Loucy (cell line): ENCODE measurements at regions not wholly inside any gene's neighbourhood (a gene's known extent, or its start where the extent isn't known, plus 50 kb on each side); places are given as distances from the start of the nearest gene placed in this dataset.

Experiments
- H2AFZ ChIP-seq: fragments of 200-600 bp; sonication (generic); 2 replicates; pipeline ENCODE4 v1.6.0; 2016; ENCODE audit warnings: antibody characterized with exemption, mild to moderate bottlenecking, low read length, moderate library complexity
- H3F3A ChIP-seq: fragments of 200-600 bp; 2 replicates; pipeline ENCODE4 v1.6.0; 2016; ENCODE audit warnings: antibody characterized with exemption, low read depth, mild to moderate bottlenecking
- H3K27me3 ChIP-seq: fragments of 200-600 bp; sonication (generic); 2 replicates; pipeline ENCODE4 v1.6.1; 2014; ENCODE audit warnings: low read length, mild to moderate bottlenecking; ENCODE audit not compliant: insufficient read depth, poor library complexity, severe bottlenecking
- H3K36me3 ChIP-seq: fragments of 200-600 bp; sonication (generic); 2 replicates; pipeline ENCODE4 v1.6.1; 2016; ENCODE audit warnings: low read length; ENCODE audit not compliant: insufficient read depth
- H3K4me1 ChIP-seq: fragments of 200-600 bp; sonication (generic); 2 replicates; pipeline ENCODE4 v1.5.1; 2014; ENCODE audit warnings: low read length, mild to moderate bottlenecking; ENCODE audit not compliant: insufficient read depth, poor library complexity, severe bottlenecking
- H3K4me2 ChIP-seq: fragments of 200-600 bp; sonication (generic); 2 replicates; pipeline ENCODE4 v1.6.0; 2014; ENCODE audit warnings: antibody characterized with exemption, low read length, low read depth, mild to moderate bottlenecking; ENCODE audit not compliant: poor library complexity, severe bottlenecking
- H3K4me3 ChIP-seq: fragments of 200-600 bp; sonication (generic); 2 replicates; pipeline ENCODE4 v1.5.1; 2014; ENCODE audit warnings: low read length, mild to moderate bottlenecking, mixed read lengths; ENCODE audit not compliant: poor library complexity, severe bottlenecking
- H3K79me2 ChIP-seq: fragments of 200-600 bp; sonication (generic); 2 replicates; pipeline ENCODE4 v1.6.1; 2014; ENCODE audit warnings: low read length; ENCODE audit not compliant: insufficient read depth
- H3K9ac ChIP-seq: fragments of 200-600 bp; sonication (generic); 2 replicates; pipeline ENCODE4 v1.6.0; 2014; ENCODE audit warnings: mild to moderate bottlenecking, low read depth, low read length, moderate library complexity; ENCODE audit not compliant: poor library complexity, severe bottlenecking
- H3K9me2 ChIP-seq: fragments of 200-600 bp; sonication (generic); replicated peaks from 2 replicates; pipeline ENCODE4 v1.6.1; 2016; ENCODE audit warnings: low read depth, low read length, mixed read lengths
- H3K9me3 ChIP-seq: fragments of 200-600 bp; sonication (generic); 2 replicates; pipeline ENCODE4 v1.6.1; 2014; ENCODE audit warnings: mild to moderate bottlenecking, antibody characterized with exemption, low read length, low read depth; ENCODE audit not compliant: insufficient read depth
- H4K20me1 ChIP-seq: fragments of 200-600 bp; sonication (generic); 2 replicates; pipeline ENCODE4 v1.6.0; 2014; ENCODE audit warnings: antibody characterized with exemption, low read length, mild to moderate bottlenecking; ENCODE audit not compliant: insufficient read depth, poor library complexity, severe bottlenecking
- EZH2phosphoT487 ChIP-seq: fragments of 200-600 bp; IDR thresholded peaks from 2 replicates; pipeline ENCODE4 v1.6.1; 2018; ENCODE audit warnings: antibody characterized with exemption, mild to moderate bottlenecking, moderate library complexity, borderline replicate concordance
- TF ChIP-seq, protein P1 (sequence below): fragments of 200-600 bp; sonication (generic); conservative IDR thresholded peaks from 2 replicates; pipeline ENCODE4 v1.5.1; 2014; ENCODE audit warnings: mild to moderate bottlenecking, antibody characterized with exemption, low read length

- H4K20me1 ChIP-seq: no peaks in the 10 kb centered on the region
- no peak overlapping the region for H3K4me2 ChIP-seq
- H3K9me2 ChIP-seq: no peaks in the 10 kb centered on the region
- H3K4me3 ChIP-seq: no peak overlapping the region
- no peaks in the 10 kb centered on the region for H3K27me3 ChIP-seq
- H2AFZ ChIP-seq: no peak overlapping the region
- no peaks in the 10 kb centered on the region for H3F3A ChIP-seq
- H3K36me3 ChIP-seq: no peaks in the 10 kb centered on the region
- H3K9me3 ChIP-seq: no peaks in the 10 kb centered on the region
- no peak overlapping the region for H3K9ac ChIP-seq
- TF ChIP-seq, protein P1, sequence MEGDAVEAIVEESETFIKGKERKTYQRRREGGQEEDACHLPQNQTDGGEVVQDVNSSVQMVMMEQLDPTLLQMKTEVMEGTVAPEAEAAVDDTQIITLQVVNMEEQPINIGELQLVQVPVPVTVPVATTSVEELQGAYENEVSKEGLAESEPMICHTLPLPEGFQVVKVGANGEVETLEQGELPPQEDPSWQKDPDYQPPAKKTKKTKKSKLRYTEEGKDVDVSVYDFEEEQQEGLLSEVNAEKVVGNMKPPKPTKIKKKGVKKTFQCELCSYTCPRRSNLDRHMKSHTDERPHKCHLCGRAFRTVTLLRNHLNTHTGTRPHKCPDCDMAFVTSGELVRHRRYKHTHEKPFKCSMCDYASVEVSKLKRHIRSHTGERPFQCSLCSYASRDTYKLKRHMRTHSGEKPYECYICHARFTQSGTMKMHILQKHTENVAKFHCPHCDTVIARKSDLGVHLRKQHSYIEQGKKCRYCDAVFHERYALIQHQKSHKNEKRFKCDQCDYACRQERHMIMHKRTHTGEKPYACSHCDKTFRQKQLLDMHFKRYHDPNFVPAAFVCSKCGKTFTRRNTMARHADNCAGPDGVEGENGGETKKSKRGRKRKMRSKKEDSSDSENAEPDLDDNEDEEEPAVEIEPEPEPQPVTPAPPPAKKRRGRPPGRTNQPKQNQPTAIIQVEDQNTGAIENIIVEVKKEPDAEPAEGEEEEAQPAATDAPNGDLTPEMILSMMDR: no peak
- TF ChIP-seq EZH2phosphoT487: no peak
- H3K4me1 ChIP-seq: no peaks in the 10 kb centered on the region
- no peaks in the 10 kb centered on the region for H3K79me2 ChIP-seq
These were observed 507.6 kb upstream of the TNP1 start for GRCh38 chr2:217367464-217367863.

DNA sequence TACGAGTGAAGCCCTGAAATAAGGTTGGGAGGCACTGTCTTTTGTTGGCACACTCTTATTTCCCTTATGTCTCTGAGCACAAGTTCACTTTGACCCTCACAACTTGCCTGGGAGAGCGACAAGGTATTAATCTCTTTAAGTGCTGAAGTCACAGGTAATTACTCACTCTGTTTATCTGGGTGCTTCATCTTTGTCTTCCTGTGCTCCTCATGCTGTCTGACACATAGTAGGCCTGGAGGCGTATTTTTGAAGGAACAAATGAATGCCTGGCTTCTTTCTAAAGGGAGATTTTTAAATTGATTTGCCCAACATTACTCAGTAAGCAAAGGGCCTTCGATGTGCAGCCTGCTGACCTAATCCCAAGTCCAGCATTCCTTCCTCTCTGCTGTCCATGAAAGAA lies 507.1 kb upstream of the TNP1 start:
- Histone ChIP-seq H3K9me3 (no peaks in the 10 kb centered on the region), H4K20me1 (no peaks in the 10 kb centered on the region), H3F3A (no peaks in the 10 kb centered on the region), H3K27me3 (no peaks in the 10 kb centered on the region), H3K4me2 (no peak overlapping the region), H3K9me2 (no peaks in the 10 kb centered on the region), H3K4me3 (no peak overlapping the region), H3K36me3 (no peaks in the 10 kb centered on the region), H2AFZ (no peak overlapping the region), H3K4me1 (no peaks in the 10 kb centered on the region), H3K79me2 (no peaks in the 10 kb centered on the region), H3K9ac (no peak overlapping the region)
- no peak for TF ChIP-seq EZH2phosphoT487
- TF ChIP-seq, protein P1: no peak

DNA sequence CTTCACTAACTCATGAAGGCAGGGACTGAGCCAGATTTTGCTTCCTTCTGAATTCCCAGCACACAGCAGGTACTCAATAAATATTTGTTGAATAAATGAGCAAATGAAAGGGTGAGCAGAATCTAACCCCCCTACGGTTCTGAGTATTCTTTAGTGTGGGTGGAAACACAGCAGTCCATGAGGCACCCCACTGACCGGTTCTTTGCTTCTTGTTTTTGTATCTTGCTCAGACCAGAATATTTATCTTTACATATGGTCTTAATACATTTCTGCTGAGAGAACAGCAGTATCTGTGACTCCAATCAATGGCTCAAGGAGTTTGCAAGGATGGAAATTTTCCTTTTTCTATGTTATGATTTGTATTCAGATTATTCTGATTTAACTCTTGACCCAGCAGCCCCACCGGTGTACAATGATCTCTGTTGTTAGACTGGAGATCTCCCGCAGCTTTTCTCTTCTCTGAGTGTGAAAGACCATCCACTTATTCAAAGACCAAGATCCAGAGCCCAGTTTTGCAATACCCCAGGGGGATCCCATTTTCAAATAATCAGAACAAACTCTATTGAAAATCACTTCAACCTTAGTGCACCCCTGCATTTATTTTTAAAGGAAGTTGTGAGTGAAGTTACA lies 506.5 kb upstream of the TNP1 start:
- Histone ChIP-seq H3K27me3 (no peaks in the 10 kb centered on the region), H3K4me1 (no peaks in the 10 kb centered on the region), H3K79me2 (no peaks in the 10 kb centered on the region), H3K9me2 (no peaks in the 10 kb centered on the region), H3K9me3 (no peaks in the 10 kb centered on the region), H3K4me3 (no peak overlapping the region), H4K20me1 (no peaks in the 10 kb centered on the region), H2AFZ (no peak overlapping the region), H3K36me3 (no peaks in the 10 kb centered on the region), H3K4me2 (no peak overlapping the region), H3K9ac (no peak overlapping the region), H3F3A (no peaks in the 10 kb centered on the region)
- TF ChIP-seq, protein P1: no peak
- no peak for TF ChIP-seq EZH2phosphoT487
